HL-60 (cell line): ENCODE measurements at regions not wholly inside any gene's neighbourhood (a gene's known extent, or its start where the extent isn't known, plus 50 kb on each side); places are given as distances from the start of the nearest gene placed in this dataset.

ENCODE experiments used
- CTCF ChIP-seq: IDR thresholded peaks from one replicate; pipeline ENCODE4 v1.5.1; 2011; ENCODE audit warnings: low read length, control low read depth, inconsistent platforms; ENCODE audit not compliant: insufficient read depth
- GABPA ChIP-seq: IDR thresholded peaks from 2 replicates; pipeline ENCODE4 v1.6.1; 2012; ENCODE audit warnings: low read depth
- POLR2AphosphoS5 ChIP-seq: IDR thresholded peaks from 2 replicates; pipeline ENCODE4 v1.6.1; 2012; ENCODE audit warnings: low read depth
- REST ChIP-seq: IDR thresholded peaks from 2 replicates; pipeline ENCODE4 v1.6.1; 2012; ENCODE audit warnings: low read depth; ENCODE audit not compliant: insufficient replicate concordance
- SPI1 ChIP-seq: IDR thresholded peaks from 2 replicates; pipeline ENCODE4 v1.6.1; 2012; ENCODE audit warnings: low read depth, mild to moderate bottlenecking, borderline replicate concordance

GRCh38 chr9:119829748-119830147 lies 460.5 kb upstream of the BRINP1 start:
- TF ChIP-seq CTCF (no peak), POLR2AphosphoS5 (no peak), REST (no peak), SPI1 (no peak), GABPA (no peak)
